Duodenal mucosa (tissue), 2 donors: ENCODE measurements at regions not wholly inside any gene's neighbourhood (a gene's known extent, or its start where the extent isn't known, plus 50 kb on each side); places are given as distances from the start of the nearest gene placed in this dataset.
"Not testable (repeated sequence)": the region's sequence is repeated elsewhere in the genome, so short reads cannot be mapped to it uniquely, and the experiment has no call there.

Experiments
- H3K27ac ChIP-seq: one replicate; pipeline ENCODE4 v1.7.0; 2013; ENCODE audit warnings: low read depth, low read length
- H3K27me3 ChIP-seq, 2 donors: one replicate each; pipeline ENCODE4 v1.7.0; 2013; ENCODE audit warnings: low read length in 2 of 2, control low read depth in 1 of 2; ENCODE audit not compliant: insufficient read depth in 2 of 2, control insufficient read depth in 1 of 2
- H3K36me3 ChIP-seq, 2 donors: one replicate each; pipeline ENCODE4 v1.7.0; 2013; ENCODE audit warnings: low read length in 2 of 2, control low read depth in 1 of 2; ENCODE audit not compliant: insufficient read depth in 2 of 2, control insufficient read depth in 1 of 2
- H3K4me1 ChIP-seq, 2 donors: one replicate each; pipeline ENCODE4 v1.7.0; 2013; ENCODE audit warnings: low read length in 2 of 2, control low read depth in 1 of 2; ENCODE audit not compliant: insufficient read depth in 2 of 2, control insufficient read depth in 1 of 2
- H3K4me3 ChIP-seq, 2 donors: one replicate each; pipeline ENCODE4 v1.7.0; 2013; ENCODE audit warnings: low read length in 2 of 2, low read depth in 1 of 2
- H3K9ac ChIP-seq, 2 donors: one replicate each; pipeline ENCODE4 v1.7.0; 2013; ENCODE audit warnings: low read length in 2 of 2, low read depth in 1 of 2
- H3K9me3 ChIP-seq, 2 donors: one replicate each; pipeline ENCODE4 v1.7.0; 2013; ENCODE audit warnings: low read length in 2 of 2, control low read depth in 1 of 2; ENCODE audit not compliant: control insufficient read depth in 1 of 2

DNA sequence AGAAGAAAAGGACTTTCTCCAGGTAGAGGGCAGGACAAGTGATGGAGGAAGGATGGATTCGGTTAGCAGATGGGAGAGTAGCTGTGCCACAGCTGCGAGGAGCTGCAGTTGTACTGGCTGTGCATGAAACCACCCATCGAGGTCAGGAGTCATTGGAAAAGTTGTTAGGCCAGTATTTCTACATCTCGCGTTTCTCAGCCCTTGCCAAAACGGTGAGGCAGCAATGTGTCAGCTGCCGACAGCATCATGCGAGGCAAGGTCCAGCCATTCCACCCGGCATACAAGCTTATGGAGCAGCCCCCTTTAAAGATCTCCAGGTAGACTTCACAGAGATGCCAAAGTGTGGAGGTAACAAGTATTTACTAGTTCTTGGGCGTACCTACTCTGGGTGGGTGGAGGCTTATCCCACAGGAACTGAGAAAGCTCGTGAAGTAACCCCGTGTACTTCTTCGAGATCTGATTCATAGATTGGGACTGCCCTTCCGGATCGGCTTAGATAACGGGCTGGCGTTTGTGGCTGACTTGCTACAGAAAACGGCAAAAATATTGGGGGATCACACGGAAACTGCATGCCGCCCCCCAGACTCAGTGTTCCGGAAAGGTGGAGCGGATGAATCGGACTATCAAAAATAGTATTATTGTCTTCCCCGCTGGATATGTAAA is 105.0 kb upstream of the HMX1 start:
- not testable (repeated sequence) for H3K9me3 ChIP-seq, H3K4me3 ChIP-seq, H3K27ac ChIP-seq, H3K27me3 ChIP-seq, H3K9ac ChIP-seq, H3K36me3 ChIP-seq, H3K4me1 ChIP-seq

DNA sequence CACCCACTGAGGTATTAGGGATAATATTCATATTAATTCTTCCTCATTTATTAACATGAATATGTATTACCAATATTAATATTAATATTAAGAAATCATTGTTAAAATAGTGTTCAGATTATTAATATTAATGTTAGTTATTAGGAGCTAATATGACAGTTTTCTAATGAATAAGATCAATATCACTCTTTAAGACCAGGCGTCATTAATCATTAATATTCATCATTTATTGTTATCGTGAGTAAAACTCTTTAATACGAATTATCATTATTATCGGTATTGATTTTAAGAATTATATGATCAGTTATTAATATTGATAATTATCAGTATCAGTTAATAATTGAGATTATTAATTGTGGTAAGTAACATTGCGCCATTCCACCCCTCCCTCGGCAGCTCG is 101.0 kb upstream of the HMX1 start:
- not testable (repeated sequence) for H3K9me3 ChIP-seq

DNA sequence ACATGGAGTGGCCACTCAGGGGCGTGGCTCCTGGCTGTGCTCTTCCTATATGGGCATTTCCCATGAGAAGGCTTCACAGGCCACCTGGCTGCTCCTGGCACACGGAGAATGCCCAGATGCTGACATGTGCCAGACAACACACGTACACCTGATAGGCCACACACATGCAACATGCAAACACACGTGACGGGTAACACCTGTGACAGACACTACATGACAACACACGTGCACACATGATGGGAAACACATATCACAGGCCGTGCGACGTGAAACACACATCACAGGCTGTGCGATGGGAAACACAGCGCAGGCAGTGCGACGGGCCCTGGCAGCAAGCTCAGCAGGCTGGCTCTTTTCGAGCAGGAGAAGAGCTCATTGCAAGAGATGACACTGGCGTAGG is 94.3 kb upstream of the HMX1 start:
- H3K9ac ChIP-seq, H3K4me3 ChIP-seq, H3K27ac ChIP-seq, H3K27me3 ChIP-seq, H3K9me3 ChIP-seq, H3K36me3 ChIP-seq, H3K4me1 ChIP-seq: not testable (repeated sequence)

More for the DNA sequence above, 101.0 kb upstream of the HMX1 start:
- H3K27ac ChIP-seq, H3K27me3 ChIP-seq, H3K9ac ChIP-seq, H3K4me1 ChIP-seq, H3K4me3 ChIP-seq, H3K36me3 ChIP-seq: not testable (repeated sequence)

DNA sequence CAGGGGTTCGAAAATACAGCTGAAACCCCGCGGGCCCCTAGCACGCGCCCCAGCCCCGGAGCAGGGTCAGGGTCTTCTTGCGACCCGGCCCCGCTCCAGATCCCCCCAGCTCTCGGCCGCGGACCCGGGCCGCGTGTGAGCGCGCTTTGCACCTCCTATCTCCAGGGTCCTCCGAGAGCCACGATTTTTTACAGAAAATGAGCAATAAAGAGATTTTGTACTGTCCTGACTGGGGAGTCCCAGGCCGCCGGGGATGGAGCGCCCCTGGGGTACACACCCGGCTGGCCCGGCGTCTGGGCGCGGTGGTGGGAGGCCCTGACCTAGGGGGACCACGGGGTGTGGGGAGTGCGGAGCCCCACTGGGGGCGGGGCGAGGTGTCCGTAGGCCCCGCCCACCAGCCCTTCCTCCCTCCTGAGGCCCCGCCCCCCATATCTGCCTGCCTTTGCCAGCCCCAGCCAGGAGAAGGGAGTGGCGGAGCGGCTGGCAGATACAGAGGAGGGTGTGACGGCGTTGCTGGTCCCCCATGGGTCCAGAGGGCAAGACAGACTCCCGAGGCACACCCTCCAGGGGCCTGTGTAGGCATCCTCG is 92.7 kb upstream of the HMX1 start:
- H3K27me3 ChIP-seq, H3K9me3 ChIP-seq, H3K4me1 ChIP-seq, H3K27ac ChIP-seq, H3K9ac ChIP-seq, H3K36me3 ChIP-seq, H3K4me3 ChIP-seq: not testable (repeated sequence)

DNA sequence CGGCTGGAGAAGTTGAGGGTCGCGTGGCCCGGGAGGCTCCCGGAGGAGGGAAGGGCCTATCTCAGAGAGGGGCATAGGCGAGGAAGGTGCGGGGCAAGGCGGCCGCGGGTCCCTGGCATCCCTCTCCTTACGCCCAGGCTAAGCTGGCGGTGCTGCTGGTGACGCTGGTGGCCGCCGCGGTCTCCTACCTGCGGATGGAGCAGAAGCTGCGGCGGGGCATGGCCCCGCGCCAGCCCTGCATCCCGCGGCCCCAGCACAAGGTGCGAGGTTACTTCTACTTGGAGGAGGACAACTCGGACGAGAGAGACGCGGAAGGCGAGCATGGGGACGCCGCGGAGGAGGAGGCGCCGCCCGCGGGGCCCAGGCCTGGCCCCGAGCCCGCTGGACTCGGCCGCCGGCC is 91.9 kb upstream of the HMX1 start:
- H3K9ac ChIP-seq, H3K27me3 ChIP-seq, H3K9me3 ChIP-seq, H3K27ac ChIP-seq, H3K4me1 ChIP-seq, H3K36me3 ChIP-seq, H3K4me3 ChIP-seq: not testable (repeated sequence)

DNA sequence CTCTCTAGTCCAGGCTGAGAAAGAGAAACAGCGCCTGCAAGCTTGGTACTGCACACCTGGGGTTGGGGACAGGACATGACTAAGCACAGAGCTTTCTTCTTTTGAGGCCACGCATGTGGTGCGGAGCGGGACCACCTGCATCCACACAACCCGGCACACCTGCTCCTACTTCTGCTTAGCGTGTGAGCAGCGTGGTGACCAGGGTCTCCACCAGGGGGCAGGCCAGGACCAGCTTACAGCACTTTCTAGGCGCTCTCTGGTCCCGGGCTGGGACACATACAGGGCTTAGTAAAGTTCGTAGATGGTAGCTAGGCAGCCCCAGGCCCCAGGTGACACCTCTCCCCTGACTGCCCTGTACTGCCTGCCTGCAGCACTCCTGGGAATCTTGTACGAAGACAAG is 89.7 kb upstream of the HMX1 start:
- not testable (repeated sequence) for H3K9me3 ChIP-seq, H3K27ac ChIP-seq, H3K9ac ChIP-seq, H3K4me1 ChIP-seq, H3K27me3 ChIP-seq, H3K36me3 ChIP-seq, H3K4me3 ChIP-seq

DNA sequence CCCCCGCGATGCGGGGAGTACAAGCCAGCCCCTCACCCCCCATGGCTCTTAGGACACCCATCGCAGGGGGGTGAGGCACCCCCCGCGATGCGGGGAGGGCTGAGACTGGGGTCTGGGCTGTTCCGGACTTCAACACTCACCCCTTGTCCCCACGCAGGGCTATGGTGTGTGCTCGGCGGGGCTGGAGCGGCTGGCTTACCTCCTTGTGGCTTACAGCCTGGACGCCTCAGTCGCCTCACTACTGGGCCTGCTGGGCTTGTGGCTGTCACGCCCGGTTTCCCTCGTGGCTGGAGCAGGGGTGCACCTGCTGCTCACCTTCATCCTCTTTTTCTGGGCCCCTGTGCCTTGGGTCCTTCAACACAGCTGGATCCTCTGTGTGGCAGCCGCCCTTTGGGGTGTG is 87.8 kb upstream of the HMX1 start:
- not testable (repeated sequence) for H3K27me3 ChIP-seq, H3K4me3 ChIP-seq, H3K4me1 ChIP-seq, H3K27ac ChIP-seq, H3K36me3 ChIP-seq, H3K9ac ChIP-seq, H3K9me3 ChIP-seq

DNA sequence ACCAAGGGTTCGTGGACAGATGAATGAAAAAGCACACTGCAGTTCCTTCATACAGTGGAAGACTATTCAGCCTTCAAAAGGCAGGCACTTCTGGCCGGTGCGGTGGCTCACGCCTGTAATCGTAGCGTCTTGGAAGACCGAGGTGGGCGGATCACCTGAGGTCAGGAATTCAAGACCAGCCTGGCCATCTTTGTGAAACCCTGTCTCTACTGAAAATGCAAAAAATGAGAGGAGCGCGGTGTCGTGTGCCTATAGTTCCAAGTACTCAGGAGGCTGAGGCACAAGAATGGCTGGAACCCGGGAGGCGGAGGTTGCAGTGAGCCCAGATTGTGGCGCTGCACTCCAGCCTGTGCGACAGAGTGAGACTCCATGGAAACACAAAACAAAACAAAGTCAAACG is 82.4 kb upstream of the HMX1 start:
- not testable (repeated sequence) for H3K9me3 ChIP-seq, H3K9ac ChIP-seq, H3K27ac ChIP-seq, H3K27me3 ChIP-seq, H3K4me3 ChIP-seq, H3K36me3 ChIP-seq, H3K4me1 ChIP-seq

DNA sequence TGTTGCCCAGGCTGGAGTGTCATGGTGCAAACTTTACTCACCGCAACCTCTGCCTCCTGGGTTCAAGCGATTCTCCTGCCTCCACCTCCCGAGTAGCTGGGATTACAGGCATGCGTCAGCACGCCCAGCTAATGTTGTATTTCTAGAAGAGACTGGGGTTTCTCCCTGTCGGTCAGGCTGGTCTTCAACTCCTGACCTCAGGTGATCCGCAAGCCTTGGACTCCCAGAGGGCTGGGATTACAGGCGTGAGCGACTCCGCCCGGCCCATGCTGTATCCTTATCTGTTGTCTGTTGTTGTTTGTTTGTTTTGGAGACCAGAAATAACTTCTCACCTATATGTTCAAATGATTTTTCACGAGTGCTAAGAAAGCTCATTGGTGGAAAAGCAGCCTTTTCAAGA is 81.2 kb upstream of the HMX1 start:
- H3K36me3 ChIP-seq, H3K9me3 ChIP-seq, H3K27ac ChIP-seq, H3K4me1 ChIP-seq, H3K27me3 ChIP-seq, H3K9ac ChIP-seq, H3K4me3 ChIP-seq: not testable (repeated sequence)

DNA sequence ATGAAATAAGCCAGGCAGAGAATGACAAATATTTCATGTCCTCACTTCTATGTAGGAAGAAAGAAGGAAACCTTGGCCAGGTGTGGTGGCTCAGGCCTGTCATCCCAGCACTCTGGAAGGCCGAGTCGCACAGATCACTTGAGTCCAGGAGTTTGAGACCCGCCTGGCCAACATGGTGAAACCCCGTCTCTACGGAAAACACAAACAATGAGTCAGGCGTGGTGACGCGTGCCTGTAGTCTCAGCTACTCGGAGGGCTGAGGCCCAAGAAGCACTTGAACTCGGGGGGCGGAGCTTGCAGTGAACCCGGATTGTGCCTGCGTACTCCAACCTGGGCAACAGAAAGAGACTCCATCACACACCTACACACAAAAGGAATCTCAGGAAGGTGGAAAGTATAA is 80.5 kb upstream of the HMX1 start:
- H3K9me3 ChIP-seq, H3K36me3 ChIP-seq, H3K9ac ChIP-seq, H3K27ac ChIP-seq, H3K4me1 ChIP-seq, H3K4me3 ChIP-seq, H3K27me3 ChIP-seq: not testable (repeated sequence)

DNA sequence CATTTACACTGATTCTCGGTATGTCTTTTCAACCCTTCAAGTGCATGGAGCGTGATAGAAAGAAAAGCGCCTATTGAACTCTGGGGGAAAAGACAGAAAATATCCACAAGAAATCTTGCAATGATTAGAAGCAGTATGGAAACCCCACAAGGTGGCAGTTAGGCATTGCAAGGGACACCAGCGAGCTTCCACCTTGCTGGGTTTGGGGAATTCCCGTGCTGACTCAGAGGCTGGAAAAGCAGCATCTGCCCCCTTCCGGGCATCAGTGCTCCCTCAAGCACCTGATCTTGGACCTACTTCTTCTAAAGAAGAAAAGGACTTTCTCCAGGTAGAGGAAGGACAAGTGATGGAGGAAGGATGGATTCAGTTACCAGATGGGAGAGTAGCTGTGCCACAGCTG is 73.9 kb upstream of the HMX1 start:
- H3K27me3 ChIP-seq, H3K9me3 ChIP-seq, H3K27ac ChIP-seq, H3K36me3 ChIP-seq, H3K9ac ChIP-seq, H3K4me1 ChIP-seq, H3K4me3 ChIP-seq: not testable (repeated sequence)
